ENCODE measurements at regions not wholly inside any gene's neighbourhood (a gene's known extent, or its start where the extent isn't known, plus 50 kb on each side); places are given as distances from the start of the nearest gene placed in this dataset.
"Not testable (repeated sequence)": the region's sequence is repeated elsewhere in the genome, so short reads cannot be mapped to it uniquely, and the experiment has no call there.

GRCh38 chr12:92395322-92395721, 249.7 kb upstream of the BTG1 start:
- intact Hi-C loops (cut with DNase I, micrococcal nuclease), result no loop called here
- DNase-seq, result no peak
- peaks cover 13% of the 10 kb centered on the region for H3K9me3 ChIP-seq
- no peak for TF ChIP-seq CTCF (IDR thresholded peaks at IDR 0.05)
- no peaks in the 10 kb centered on the region for H3K4me1 ChIP-seq (ENCODE audit: low read depth)
- no peak overlapping the region for H3K4me3 ChIP-seq
- H3K36me3 ChIP-seq (ENCODE audit: low read depth), result no peaks in the 10 kb centered on the region
- ATAC-seq, result no peak

GRCh38 chr12:92394895-92395294, 249.2 kb upstream of the BTG1 start:
- TF ChIP-seq CTCF (IDR thresholded peaks at IDR 0.05), result no peak
- no peak overlapping the region for H3K4me3 ChIP-seq
- H3K4me1 ChIP-seq (ENCODE audit: low read depth), result no peaks in the 10 kb centered on the region
- H3K9me3 ChIP-seq, result peaks cover 13% of the 10 kb centered on the region
- no peaks in the 10 kb centered on the region for H3K36me3 ChIP-seq (ENCODE audit: low read depth)
- intact Hi-C loops (cut with DNase I, micrococcal nuclease), result no loop called here
- ATAC-seq (no peak), DNase-seq (no peak)

GRCh38 chr12:92393504-92393903, 247.9 kb upstream of the BTG1 start:
- Histone ChIP-seq H3K36me3 (ENCODE audit: low read depth) (no peaks in the 10 kb centered on the region), H3K4me3 (no peak overlapping the region), H3K4me1 (ENCODE audit: low read depth) (no peaks in the 10 kb centered on the region), H3K9me3 (peaks cover 13% of the 10 kb centered on the region)
- DNase-seq (peak in 1 of 3 donors; percentile 17), ATAC-seq (no peak)
- no peak for TF ChIP-seq CTCF (IDR thresholded peaks at IDR 0.05)
- intact Hi-C loops (cut with DNase I, micrococcal nuclease), result no loop called here

GRCh38 chr12:92391726-92392125, 246.1 kb upstream of the BTG1 start:
- ATAC-seq; H3K4me1 ChIP-seq (ENCODE audit: low read depth); DNase-seq; H3K4me3 ChIP-seq; intact Hi-C loops (cut with DNase I, micrococcal nuclease); H3K36me3 ChIP-seq (ENCODE audit: low read depth): not testable (repeated sequence)
- peaks cover 13% of the 10 kb centered on the region for H3K9me3 ChIP-seq

- Histone ChIP-seq H3K4me1 (ENCODE audit: low read depth) (no peaks in the 10 kb centered on the region), H3K9me3 (peaks cover 13% of the 10 kb centered on the region), H3K4me3 (no peak overlapping the region), H3K36me3 (ENCODE audit: low read depth) (no peaks in the 10 kb centered on the region)
- DNase-seq, result no peak
- no peak for ATAC-seq
- intact Hi-C loops (cut with DNase I, micrococcal nuclease), result no loop called here
- no peak for TF ChIP-seq CTCF (IDR thresholded peaks at IDR 0.05)
Measured at GRCh38 chr12:92389466-92389865, 243.8 kb upstream of the BTG1 start.

- H3K4me3 ChIP-seq, result no peak overlapping the region
- DNase-seq (no peak), ATAC-seq (no peak)
- H3K9me3 ChIP-seq, result no peaks in the 10 kb centered on the region
- no peak for TF ChIP-seq CTCF (IDR thresholded peaks at IDR 0.05)
- H3K36me3 ChIP-seq (ENCODE audit: low read depth), result no peaks in the 10 kb centered on the region
- no peaks in the 10 kb centered on the region for H3K4me1 ChIP-seq (ENCODE audit: low read depth)
- intact Hi-C loops (cut with DNase I, micrococcal nuclease), result no loop called here
Measured at GRCh38 chr12:92385296-92385695, 239.7 kb upstream of the BTG1 start.

All from mucosa of descending colon (tissue), 3 donors.